Renal pelvis (tissue), 1 donor: ENCODE measurements at regions not wholly inside any gene's neighbourhood (a gene's known extent, or its start where the extent isn't known, plus 50 kb on each side); places are given as distances from the start of the nearest gene placed in this dataset.
A peak's percentile ranks its signal among the peaks of the same experiment; 100 is the strongest.

Source experiments
- DNase-seq: peaks from one replicate; pipeline ENCODE4 v3.0.0-alpha.2; 2013

DNA sequence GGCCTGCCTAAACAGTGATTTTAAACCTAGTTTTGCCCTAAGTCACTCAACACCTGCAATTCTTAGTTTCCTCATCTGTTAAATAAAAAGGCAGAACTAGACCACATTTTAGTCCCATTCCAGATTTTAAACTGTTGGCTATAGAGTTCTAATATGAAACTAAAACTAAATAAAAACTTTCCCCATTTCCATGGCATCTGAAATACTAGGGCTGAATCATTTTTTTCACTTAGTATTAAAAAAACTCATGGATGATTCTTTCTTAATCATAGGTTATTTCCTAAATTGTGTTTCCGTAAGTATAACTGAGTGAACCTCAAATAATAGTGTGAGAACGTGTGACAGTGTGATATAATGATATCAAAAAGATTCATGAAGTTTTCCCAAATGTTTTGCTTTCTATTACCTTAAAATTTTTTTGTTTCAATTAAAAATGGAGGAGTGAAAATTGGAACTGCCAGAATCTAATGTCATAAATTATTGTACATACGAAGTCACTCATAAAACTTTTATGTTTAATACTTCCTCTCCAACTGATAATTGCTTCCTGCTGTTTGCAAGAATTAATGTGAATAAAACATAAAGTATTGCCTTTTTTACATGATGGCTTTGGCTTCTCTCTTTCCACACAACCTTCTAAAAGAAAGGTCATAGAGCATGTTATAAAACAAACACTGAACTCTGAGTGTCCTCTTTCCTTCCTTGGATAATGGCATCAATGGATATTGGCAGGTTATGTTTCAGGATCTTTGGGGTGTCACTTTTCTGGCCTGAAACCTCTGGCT, 315.1 kb upstream of the MME start:
- peak; percentile 10 for DNase-seq

DNA sequence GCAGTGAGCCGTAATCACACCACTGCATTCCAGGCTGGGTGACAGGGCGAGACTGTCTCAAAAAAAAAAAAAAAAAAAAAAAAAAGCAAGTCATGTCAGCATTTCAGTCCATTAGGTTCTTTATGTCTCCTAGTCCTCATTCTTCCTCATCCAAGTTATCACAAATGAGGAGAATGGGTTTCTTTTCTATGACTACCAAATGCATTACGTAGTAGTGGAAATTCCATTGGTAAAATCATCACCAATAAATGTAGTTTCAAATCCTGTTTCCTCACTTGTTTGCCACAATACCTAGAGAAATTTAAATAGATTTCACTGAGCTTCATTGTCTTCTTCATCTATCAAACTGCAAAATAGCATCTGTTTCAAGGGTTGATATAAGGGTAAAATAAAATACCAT, 317.6 kb upstream of the MME start:
- no peak for DNase-seq

DNA sequence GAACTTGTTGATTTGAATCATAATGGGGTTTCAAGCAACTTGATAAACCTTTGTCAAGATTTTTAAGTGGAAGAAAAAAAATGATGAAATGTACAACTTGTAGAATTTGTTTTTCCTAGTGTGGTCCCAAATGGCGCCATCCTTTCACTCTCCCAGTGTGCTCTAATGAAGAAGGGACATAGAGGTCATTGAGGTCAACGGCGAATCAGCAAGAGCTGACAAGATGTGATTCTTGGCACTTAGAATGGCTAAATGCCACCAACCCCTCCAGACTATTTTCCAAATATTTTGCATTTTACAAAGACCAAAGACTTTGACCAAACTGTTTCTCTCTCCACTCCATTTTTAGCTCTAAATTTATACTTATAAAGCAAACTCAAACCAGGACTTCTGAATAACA, 320.2 kb upstream of the MME start:
- no peak for DNase-seq

DNA sequence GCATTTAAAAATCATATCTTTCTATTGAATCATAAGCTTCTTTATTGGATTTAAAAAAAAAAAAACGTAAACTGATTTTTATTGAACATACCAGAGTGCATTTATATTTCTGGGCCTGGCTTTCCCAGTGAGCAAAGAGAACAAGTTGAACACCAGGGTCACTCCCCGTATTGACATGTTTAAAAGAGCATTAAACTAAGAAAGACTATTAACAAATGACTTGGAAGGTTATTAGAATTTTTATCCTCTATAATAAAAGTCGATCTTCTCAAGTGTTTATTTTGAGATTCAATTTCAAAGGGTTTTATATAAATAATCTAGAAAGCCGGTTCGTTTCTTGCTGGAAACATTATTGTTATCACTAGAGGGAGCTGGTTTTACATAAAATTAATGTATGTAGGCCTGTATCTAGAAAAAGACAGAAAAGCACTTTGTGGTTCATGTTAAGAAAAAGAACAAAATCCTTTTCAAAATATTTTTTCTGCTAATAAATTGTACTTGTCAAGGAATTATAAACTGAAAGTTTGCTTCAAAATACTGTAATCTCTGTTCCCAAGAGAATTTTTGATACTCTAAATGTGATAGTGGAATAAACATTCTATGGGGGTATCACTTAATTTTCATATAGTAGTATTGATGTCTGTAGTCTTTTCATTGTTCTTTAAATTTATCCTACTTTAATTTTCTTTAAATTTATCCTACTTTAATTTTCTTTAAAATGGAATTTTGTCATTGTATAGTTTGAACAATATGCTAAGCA, 321.8 kb upstream of the MME start:
- DNase-seq = peak; percentile 14

DNA sequence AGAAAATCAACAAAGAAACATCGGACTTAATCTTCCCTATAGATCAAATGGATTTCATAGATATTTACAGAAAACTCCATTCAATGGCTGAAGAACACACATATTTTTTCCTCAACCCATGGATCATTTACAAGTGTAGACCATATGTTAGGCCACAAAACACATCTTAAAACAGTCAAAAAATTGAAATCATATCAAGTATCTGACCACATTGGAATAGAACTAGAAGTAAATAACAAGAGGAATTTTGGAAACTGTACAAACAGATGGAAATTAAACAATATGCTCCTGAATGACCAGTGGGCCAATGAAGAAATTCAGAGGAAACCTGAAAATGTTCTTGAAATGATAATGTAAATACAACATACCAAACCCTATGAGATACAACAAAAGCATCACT, 323.1 kb upstream of the GPR149 start:
- no peak for DNase-seq

DNA sequence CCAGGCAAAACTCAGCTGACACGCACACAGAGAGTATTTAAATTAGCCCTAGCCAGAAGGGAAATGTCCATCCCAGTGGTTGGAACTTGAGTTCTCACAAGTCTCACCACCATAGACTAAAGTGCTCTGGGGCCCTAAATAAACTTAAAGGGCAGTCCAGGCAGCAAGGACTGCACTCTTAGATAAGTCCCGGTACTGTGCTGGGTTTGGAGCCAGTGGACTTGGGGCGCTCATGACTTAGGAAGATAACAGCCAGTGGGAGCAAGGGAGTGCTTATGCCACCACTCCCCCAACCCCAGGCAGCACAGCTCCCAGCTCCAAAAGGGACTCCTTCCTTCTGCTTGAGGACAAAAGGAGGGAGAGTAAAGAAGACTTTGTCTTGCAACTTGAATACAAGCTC, 319.5 kb upstream of the GPR149 start:
- DNase-seq = no peak

DNA sequence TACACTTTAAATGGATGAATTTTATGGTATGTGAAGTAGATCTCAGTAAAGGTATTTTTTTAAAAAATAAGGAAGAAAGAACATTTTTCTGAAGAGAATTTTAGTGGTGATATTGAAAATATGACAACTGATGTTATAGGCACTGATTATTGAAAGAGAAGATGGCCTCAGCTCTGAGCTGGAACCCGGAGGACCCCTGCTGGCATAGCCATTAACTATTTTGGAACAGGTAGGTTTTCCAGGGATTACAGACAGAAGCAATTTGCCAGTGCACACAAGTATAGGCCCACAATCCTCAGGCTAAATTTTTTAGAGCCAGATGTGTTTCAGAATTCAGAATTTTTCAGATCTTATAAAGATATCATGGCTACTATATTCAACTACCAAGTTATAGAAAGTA, 315.9 kb upstream of the GPR149 start:
- DNase-seq = no peak

DNA sequence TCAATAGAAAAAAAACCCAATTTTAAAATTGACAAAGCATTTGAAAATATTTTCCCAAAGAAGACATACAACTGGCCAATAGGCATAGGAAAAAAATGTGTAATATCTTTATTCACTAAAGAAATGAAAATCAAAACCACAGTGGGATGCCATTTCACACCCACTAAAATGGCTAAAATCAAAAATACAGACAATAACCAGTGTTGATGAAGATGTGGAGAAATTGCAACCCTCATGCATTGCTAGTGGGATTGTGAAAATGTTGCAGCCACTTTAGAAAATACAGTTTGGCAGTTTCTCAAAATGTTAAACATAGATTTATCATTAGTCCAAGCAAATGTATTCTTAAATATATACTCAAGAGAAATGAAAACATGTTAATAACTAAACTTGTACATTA, 315.1 kb upstream of the GPR149 start:
- no peak for DNase-seq

DNA sequence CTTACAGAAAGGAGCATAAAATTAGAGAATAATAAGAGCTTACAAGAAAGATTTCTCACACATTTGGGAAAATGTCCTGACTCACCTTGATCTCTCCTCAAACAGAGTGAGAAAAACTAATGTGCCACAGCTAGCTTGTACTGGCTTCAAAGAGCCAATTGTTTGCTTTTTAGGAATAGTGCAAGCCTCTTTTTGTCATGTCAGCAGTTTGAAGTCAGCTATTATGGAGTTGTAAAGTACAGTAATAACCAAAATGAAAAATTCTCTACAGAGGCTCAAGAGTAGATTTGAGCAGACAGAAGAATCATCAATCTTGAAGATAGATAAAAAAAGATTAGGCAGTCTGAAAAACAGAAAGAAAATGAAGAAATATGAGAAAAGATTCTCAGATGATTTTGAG, 313.4 kb upstream of the GPR149 start:
- no peak for DNase-seq

DNA sequence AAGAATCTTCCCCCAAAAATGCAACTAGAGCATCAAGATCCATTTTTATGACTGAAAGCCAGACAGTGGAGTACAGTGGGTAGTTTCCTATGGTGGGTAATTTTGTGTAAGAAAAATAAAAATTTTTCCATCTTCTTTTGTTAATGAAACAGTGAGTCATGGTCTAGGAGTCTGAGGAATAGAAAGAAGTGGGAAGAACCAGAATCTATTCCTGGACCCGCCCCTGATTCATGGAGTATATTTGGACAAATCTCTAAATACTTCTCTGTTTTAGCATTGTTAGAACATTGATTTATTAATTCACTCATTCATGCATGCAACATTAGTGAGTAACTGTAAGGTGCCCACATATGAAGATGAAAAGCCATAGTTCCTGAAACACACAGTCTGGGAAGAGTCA, 304.5 kb upstream of the GPR149 start:
- no peak for DNase-seq

DNA sequence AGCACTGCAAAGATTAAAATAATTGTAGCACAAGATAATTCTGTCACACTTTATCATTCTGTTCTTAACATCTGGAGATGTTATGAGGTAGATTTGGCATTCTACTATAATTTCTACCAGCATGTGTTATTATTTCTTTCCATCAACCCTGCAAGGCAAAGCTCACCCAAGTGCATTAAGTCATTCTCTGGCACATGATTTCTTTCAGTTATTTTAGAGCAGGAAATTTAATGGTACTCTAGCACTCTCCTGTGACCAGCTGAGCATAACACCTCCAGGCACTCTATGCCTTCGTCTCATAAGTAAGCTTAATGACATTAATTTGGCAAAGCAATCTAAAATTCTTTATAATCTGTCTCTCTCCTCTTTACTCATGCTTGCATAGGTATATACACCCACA, 300.2 kb upstream of the GPR149 start:
- DNase-seq = peak; percentile 17

DNA sequence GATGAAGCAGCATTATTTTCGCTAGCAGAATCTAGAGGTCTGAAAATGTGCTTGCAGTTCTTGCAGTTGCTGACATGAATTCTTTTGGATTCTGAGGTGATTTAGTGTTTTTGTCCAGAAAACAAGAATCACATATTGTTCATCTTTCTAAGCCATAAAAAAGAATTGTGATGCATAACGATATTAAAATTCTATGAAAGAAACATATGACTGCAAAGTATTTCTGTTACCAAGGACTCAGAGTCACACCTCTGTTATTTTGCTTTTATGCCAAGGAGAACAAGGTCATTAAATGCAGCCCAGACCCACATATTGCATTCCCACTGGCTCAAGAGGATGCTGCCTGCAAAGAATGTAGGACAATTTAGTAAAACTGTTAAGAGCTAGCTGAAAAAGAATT, 299.8 kb upstream of the GPR149 start:
- no peak for DNase-seq

DNA sequence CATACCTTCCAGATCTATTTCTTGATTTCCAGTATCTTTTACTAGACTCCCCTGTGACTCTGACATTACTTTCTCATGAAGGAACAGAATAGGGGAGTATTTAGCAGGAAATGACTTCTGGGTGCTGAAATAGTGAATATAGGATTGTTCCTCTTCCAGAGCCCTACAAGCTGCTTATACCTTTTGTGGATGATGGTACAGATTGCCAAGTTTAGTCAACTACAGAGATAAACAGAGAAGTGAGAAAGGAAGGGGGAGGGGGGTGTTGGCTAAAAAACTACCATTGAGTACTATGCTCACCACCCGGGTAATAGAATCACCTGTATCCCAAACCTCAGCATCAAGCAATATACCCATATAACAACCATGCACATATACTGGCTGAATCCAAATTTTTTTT, 298.3 kb upstream of the GPR149 start:
- DNase-seq = no peak

DNA sequence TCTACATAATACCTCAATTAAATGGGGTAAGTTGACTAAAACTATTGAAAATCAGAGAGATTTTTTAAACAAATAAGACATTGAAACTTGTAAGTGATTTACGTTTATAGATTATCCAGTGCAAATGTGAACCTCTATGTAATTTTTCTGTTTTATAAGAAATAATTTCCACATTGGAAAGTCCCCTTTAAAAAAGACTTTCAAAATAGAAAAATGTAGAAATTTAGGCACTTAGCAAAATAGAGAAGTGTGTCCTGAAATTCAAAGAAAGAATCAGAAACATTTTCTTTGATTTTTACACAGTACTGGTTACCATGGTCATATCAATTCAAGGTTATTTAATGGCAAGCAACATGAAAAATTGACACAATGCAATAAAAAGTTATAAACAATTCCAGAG, 290.9 kb upstream of the GPR149 start:
- no peak for DNase-seq

DNA sequence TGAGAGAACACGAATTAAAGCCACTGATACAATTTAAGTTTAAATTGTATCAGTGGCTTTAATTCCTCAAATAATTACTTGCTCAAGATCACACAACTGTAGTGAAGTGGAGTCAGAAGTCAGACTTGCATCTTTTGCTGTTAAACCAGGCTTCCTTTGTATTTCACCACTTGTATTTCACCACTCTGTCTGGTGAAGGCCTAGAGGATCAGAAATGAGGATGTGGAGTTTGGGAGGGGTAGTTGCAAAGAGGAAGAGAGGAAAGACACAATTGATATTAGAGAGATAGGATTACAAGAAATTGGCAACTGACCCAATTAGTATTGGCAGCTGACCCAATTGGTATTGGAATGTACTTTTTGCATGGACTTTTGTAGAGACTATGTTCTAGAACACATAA, 288.1 kb upstream of the GPR149 start:
- no peak for DNase-seq

DNA sequence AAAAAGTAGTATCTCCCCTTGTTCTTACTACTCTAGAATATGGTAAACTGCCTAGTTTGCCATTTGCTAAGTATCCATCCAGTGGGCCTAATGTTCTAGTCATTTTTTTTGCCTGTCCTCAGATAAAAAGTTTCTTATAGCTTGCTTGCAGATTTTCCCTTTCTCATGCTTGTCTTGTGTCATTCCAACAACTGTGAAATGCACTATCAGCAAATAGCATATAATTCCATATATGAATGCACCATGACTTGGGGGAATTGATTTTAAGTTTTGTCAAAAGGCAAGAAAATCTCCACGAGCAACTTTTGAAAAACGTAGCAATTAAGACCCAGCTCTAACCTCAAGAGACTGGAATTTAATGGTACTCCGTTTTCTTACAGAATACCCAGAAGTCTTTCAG, 286.2 kb upstream of the GPR149 start:
- DNase-seq = no peak

DNA sequence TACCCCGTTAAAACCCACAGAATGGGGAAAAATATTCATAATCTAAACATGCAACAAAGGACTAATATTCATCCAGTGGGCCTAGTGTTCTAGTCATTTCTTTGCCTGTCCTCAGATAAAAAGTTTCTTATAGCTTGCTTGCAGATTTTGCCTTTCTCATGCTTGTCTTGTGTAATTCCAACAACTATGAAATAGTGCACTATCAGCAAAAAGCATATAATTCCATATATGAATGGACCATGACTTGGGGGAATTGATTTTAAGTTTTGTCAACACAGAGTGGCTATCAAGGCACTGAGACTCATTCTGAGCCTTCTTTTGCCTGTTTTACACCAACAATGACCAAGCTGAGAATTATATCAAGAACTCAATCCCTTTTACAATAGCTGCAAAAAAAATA, 278.6 kb upstream of the GPR149 start:
- no peak for DNase-seq

DNA sequence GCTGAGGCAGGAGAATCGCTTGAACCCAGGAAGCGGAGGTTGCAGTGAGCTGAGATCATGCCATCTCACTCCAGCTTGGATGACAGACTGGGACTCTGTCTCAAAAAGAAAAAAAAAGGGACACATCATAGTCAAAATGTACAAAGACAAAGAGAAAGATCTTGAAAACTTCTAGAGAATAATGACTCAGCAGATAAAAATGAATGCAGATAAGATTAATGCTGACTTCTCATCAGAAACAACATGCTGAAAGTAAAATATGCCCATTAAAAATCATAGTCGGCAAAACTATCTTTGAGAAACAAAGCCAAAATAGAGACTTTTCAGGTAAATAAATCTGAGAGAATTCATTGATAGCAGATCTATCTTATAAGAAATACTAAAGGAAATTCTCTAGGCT, 271.1 kb upstream of the GPR149 start:
- no peak for DNase-seq

DNA sequence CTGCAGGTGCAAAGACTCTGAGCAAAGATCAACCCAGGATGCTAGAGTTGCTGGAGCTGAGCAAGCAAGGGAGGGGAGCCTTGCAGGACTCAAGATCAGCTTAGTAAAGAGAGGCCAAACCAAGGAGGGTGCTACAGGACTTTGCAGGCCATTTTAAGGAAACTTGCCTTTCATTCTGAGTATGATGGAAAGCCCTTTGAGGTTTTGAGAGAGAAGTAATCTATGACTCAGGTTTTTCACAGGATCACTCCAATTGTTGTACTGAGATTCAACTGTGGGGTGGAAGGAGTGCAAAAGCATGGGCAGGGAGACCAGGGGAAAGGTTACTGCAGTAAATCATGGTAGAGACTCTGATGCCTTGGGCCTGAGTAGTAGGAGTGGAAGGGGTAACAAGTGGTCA, 260.4 kb upstream of the GPR149 start:
- DNase-seq = no peak

DNA sequence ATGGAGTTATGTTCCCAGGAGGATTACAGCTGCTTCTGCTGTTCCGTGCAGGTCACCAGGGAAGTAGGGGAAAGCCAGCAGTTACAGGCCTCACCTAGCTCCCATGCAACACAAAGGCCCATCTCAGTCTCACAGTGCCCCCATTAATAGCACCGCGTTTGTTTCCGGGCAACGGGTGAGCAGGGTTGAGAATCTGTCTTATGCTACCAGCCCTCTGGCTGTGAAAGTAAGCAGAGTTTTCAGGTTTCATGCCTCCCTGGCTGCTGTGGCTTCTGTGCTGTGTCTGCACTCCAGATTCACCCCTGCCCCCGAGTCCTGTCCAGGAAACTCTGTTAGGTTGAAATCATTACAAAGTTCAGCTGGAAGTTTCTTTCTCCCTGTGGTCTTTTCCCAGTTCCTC, 254.4 kb upstream of the GPR149 start:
- no peak for DNase-seq

DNA sequence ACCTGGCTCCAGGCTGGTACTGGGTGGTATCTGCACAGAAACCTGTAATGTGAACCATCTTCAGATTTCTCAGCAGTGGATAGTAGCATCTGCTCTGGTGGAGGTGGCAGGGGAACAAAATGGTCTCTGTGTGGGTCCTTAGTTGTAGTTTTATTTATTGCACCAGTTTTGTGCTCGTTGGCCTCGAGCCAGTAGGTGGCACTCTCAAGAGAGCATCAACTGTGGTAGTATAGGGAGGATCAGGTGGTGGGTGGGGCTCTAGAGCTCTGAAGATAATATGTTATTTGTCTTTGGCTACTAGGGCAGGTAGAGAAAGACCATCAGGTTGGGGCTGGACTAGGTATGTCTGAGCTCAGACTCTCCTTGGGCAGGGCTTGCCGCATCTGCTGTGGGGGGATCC, 254.0 kb upstream of the GPR149 start:
- DNase-seq = no peak

DNA sequence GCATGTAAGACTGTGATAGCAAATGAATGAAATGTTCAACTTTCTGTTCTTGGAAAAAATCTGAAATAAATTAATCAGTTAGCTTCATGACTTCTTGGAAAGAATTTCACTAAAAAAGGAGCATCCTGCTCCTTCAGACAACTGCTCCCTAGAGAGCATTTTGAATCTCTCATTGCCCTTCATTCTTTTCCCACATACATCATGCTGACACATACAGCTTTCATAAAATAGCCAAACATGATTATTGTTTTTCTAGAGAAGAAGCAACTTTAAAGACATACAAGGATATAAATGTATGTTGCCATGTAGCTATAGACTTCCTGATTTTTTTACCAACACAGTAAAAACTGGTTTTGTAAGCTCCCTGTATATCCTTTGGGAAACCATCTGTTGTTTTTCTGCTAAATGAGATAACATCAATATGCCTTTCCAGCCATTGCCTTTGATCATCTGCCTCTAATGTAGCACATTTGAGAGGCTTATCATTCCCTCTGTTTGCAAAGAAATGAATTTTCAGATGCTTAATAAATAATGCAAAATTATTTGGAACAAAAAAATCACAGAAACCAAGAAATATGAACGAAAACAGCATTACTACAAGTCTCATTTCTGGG, 248.2 kb upstream of the GPR149 start:
- no peak for DNase-seq

DNA sequence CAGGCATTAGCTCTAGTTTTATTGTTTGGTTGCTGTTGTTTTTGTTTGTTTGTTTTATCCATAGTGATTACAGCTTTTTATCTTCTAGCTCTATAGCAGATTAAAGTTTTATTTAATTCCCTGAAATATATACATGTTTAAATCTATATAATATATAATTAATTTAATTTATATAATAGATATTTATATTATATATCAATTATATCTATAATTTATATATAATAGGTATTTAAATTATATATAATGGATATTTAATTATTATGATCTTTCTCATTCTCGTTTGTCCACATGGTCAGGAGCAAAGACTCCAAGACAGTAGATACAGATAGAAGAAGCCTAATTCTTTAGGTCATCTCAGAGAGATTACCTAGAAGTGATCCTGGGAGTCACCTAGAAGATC, 238.8 kb upstream of the GPR149 start:
- DNase-seq = no peak
